ENCODE measurements at regions not wholly inside any gene's neighbourhood (a gene's known extent, or its start where the extent isn't known, plus 50 kb on each side); places are given as distances from the start of the nearest gene placed in this dataset.

GRCh38 chr3:73781541-73781940 is 156.8 kb upstream of the PDZRN3 start:
- TF ChIP-seq EZH2 (IDR thresholded peaks at IDR 0.05; ENCODE audit: low read depth) (no peak), CTCF (conservative IDR thresholded peaks at IDR 0.05) (no peak)

All from PC-9 (cell line).